Activated CD8-positive, alpha-beta memory T cell treated with anti-CD3 and anti-CD28 coated beads for 36 hours (primary cell): ENCODE measurements at regions not wholly inside any gene's neighbourhood (a gene's known extent, or its start where the extent isn't known, plus 50 kb on each side); places are given as distances from the start of the nearest gene placed in this dataset.
"Not testable (repeated sequence)": the region's sequence is repeated elsewhere in the genome, so short reads cannot be mapped to it uniquely, and the experiment has no call there.

ENCODE experiments used
- CTCF ChIA-PET: fragments of 350-600 bp; sonication (Branson Sonifier 250); formaldehyde crosslinking; loops from one replicate; lab custom pipeline; 2021; ENCODE audit warnings: antibody characterized with exemption; lab: Charles Lee
- POLR2A ChIA-PET: fragments of 350-600 bp; sonication (Branson Sonifier 250); formaldehyde crosslinking; loops from one replicate; lab custom pipeline; 2021; ENCODE audit warnings: antibody characterized with exemption; lab: Charles Lee

GRCh38 chr2:210730672-210731071 is 174.3 kb downstream of the CPS1 start:
- ChIA-PET POLR2A (no interaction called here), CTCF (no interaction called here)

- CTCF ChIA-PET, POLR2A ChIA-PET: not testable (repeated sequence)
Observed at GRCh38 chr2:210746826-210747225, 190.4 kb downstream of the CPS1 start.

- CTCF ChIA-PET, result no interaction called here
- POLR2A ChIA-PET, result no interaction called here
Observed at GRCh38 chr2:210752532-210752931, 196.1 kb downstream of the CPS1 start.

GRCh38 chr2:210753386-210753785 is 197.0 kb downstream of the CPS1 start:
- CTCF ChIA-PET, result no interaction called here
- POLR2A ChIA-PET, result no interaction called here

- ChIA-PET CTCF (no interaction called here), POLR2A (no interaction called here)
Observed at GRCh38 chr2:210756855-210757254, 200.5 kb downstream of the CPS1 start.

GRCh38 chr2:210762604-210763588 is 206.5 kb downstream of the CPS1 start:
- CTCF ChIA-PET, result no interaction called here

GRCh38 chr2:210768329-210768910 is 212.0 kb downstream of the CPS1 start:
- POLR2A ChIA-PET, result no interaction called here
- CTCF ChIA-PET, result no interaction called here

More at GRCh38 chr2:210762604-210763588, 206.5 kb downstream of the CPS1 start:
- POLR2A ChIA-PET, result no interaction called here

- ChIA-PET POLR2A (no interaction called here), CTCF (no interaction called here)
Observed at GRCh38 chr2:210776756-210777155, 220.4 kb downstream of the CPS1 start.

- POLR2A ChIA-PET, result no interaction called here
- CTCF ChIA-PET, result no interaction called here
Observed at GRCh38 chr2:210782222-210782621, 225.8 kb downstream of the CPS1 start.

GRCh38 chr2:210787831-210788230 is 231.4 kb downstream of the CPS1 start:
- POLR2A ChIA-PET, CTCF ChIA-PET: not testable (repeated sequence)

- POLR2A ChIA-PET, result no interaction called here
- CTCF ChIA-PET, result no interaction called here
Observed at GRCh38 chr2:210792000-210792399, 235.6 kb downstream of the CPS1 start.

- CTCF ChIA-PET, result no interaction called here
Observed at GRCh38 chr2:210795506-210795905, 239.1 kb downstream of the CPS1 start.

GRCh38 chr2:210798180-210798579 is 241.8 kb downstream of the CPS1 start:
- CTCF ChIA-PET, result no interaction called here
- POLR2A ChIA-PET, result no interaction called here

More at GRCh38 chr2:210795506-210795905, 239.1 kb downstream of the CPS1 start:
- POLR2A ChIA-PET, result no interaction called here

- ChIA-PET POLR2A (no interaction called here), CTCF (no interaction called here)
Observed at GRCh38 chr2:210814251-210815025, 258.0 kb downstream of the CPS1 start.

- ChIA-PET CTCF (no interaction called here), POLR2A (no interaction called here)
Observed at GRCh38 chr2:210816769-210817168, 260.4 kb downstream of the CPS1 start.

- CTCF ChIA-PET, result no interaction called here
- POLR2A ChIA-PET, result no interaction called here
Observed at GRCh38 chr2:210818473-210818872, 262.1 kb downstream of the CPS1 start.

- CTCF ChIA-PET, result no interaction called here
- POLR2A ChIA-PET, result no interaction called here
Observed at GRCh38 chr2:210833403-210833802, 277.0 kb downstream of the CPS1 start.

- POLR2A ChIA-PET, result no interaction called here
- CTCF ChIA-PET, result no interaction called here
Observed at GRCh38 chr2:210839034-210839433, 282.6 kb downstream of the CPS1 start.

- ChIA-PET POLR2A (no interaction called here), CTCF (no interaction called here)
Observed at GRCh38 chr2:210839450-210839849, 283.1 kb downstream of the CPS1 start.

GRCh38 chr2:210842896-210843295 is 286.5 kb downstream of the CPS1 start:
- ChIA-PET CTCF (no interaction called here), POLR2A (no interaction called here)
